H1 (cell line): ENCODE measurements at regions not wholly inside any gene's neighbourhood (a gene's known extent, or its start where the extent isn't known, plus 50 kb on each side); places are given as distances from the start of the nearest gene placed in this dataset.

Experiments used
- CEBPB ChIP-seq: IDR thresholded peaks from 2 replicates; pipeline ENCODE4 v1.6.1; 2012; ENCODE audit warnings: low read depth, low read length
- CTCF ChIP-seq, 3 experiments: IDR thresholded peaks; 1 replicate in 2 of 3; 2 replicates in 1 of 3; pipeline versions ENCODE4 v1.5.1 to v1.6.1; 2011; ENCODE audit warnings: low read length in 3 of 3, mild to moderate bottlenecking in 3 of 3, inconsistent platforms in 2 of 3, low read depth in 1 of 3, moderate library complexity in 1 of 3; ENCODE audit not compliant: insufficient read depth in 1 of 3; ENCODE audit errors: control extremely low read depth in 1 of 3
- GTF2F1 ChIP-seq: IDR thresholded peaks from 2 replicates; pipeline ENCODE4 v1.6.1; 2012; ENCODE audit warnings: low read depth, low read length, improper control_type of control experiment, borderline replicate concordance
- HDAC6 ChIP-seq: IDR thresholded peaks from one replicate; pipeline ENCODE4 v1.7.1; 2012; ENCODE audit warnings: low read depth, mild to moderate bottlenecking, inconsistent platforms, low read length, moderate library complexity
- POLR2A ChIP-seq, 2 experiments: IDR thresholded peaks; 1 replicate in 1 of 2; 2 replicates in 1 of 2; pipeline ENCODE4 v1.6.1; 2011; ENCODE audit warnings: low read depth in 2 of 2, low read length in 2 of 2, mild to moderate bottlenecking in 2 of 2; ENCODE audit errors: control extremely low read depth in 1 of 2
- POLR2AphosphoS5 ChIP-seq: IDR thresholded peaks from 2 replicates; pipeline ENCODE4 v1.6.1; 2011; ENCODE audit warnings: low read depth, low read length
- RFX5 ChIP-seq: IDR thresholded peaks from 2 replicates; pipeline ENCODE4 v1.6.1; 2011; ENCODE audit warnings: low read depth, low read length, improper control_type of control experiment, borderline replicate concordance
- SIN3A ChIP-seq, 2 experiments: IDR thresholded peaks in 1 of 2; conservative IDR thresholded peaks in 1 of 2; 2 replicates each; pipeline ENCODE4 v1.6.1; 2011 to 2012; ENCODE audit warnings: low read length in 2 of 2, improper control_type of control experiment in 1 of 2, low read depth in 1 of 2, mild to moderate bottlenecking in 1 of 2
- SP1 ChIP-seq: IDR thresholded peaks from 2 replicates; pipeline ENCODE4 v1.6.1; 2011; ENCODE audit warnings: low read depth, low read length
- SP4 ChIP-seq: IDR thresholded peaks from 2 replicates; pipeline ENCODE4 v1.6.1; 2012; ENCODE audit warnings: low read length, inconsistent platforms

- TF ChIP-seq RFX5, result no peak
- TF ChIP-seq CTCF (IDR thresholded peaks at IDR 0.05; ENCODE audit: control extremely low read depth in 1 of 3, insufficient read depth in 1 of 3, low read depth in 1 of 3, low read length in 3 of 3), result no peak
- no peak for TF ChIP-seq SP1
- TF ChIP-seq POLR2A (IDR thresholded peaks at IDR 0.05; ENCODE audit: control extremely low read depth in 1 of 2, low read depth in 2 of 2, low read length in 2 of 2), result no peak
- no peak for TF ChIP-seq CEBPB
- TF ChIP-seq POLR2AphosphoS5, result no peak
- no peak for TF ChIP-seq SP4
- TF ChIP-seq HDAC6, result no peak
- TF ChIP-seq SIN3A (conservative IDR thresholded peaks at IDR 0.05 in 1 of 2, IDR thresholded peaks at IDR 0.05 in 1 of 2; ENCODE audit: low read depth in 1 of 2, low read length in 2 of 2), result no peak
- TF ChIP-seq GTF2F1, result no peak
Observed at GRCh38 chr16:13835935-13836730, 83.8 kb upstream of the ERCC4 start.
